Heart left ventricle (tissue), 16 donors: ENCODE measurements at regions not wholly inside any gene's neighbourhood (a gene's known extent, or its start where the extent isn't known, plus 50 kb on each side); places are given as distances from the start of the nearest gene placed in this dataset.
"Not testable (repeated sequence)": the region's sequence is repeated elsewhere in the genome, so short reads cannot be mapped to it uniquely, and the experiment has no call there.

Experiments used
- ATAC-seq, 4 donors: fragments of 200-7000 bp; cut with Tn5 transposase; one replicate each; pipeline ENCODE4 v1.9.1; 2020 to 2022; ENCODE audit warnings: moderate library complexity in 4 of 4, mild to moderate bottlenecking in 3 of 4, moderate number of reproducible peaks in 1 of 4
- DNase-seq, 5 donors: peaks; one replicate each; pipeline ENCODE4 v3.0.0-alpha.2; 2020
- H3K27ac ChIP-seq, 12 donors: fragments of 200-600 bp; sonication (generic) in 4 of 12; one replicate each; pipeline versions ENCODE4 v1.5.0 to v1.8.0; 2016 to 2022; ENCODE audit warnings: mild to moderate bottlenecking in 2 of 12
- H3K27me3 ChIP-seq, 9 donors: fragments of 200-600 bp; sonication (generic) in 2 of 9; one replicate each; pipeline versions ENCODE4 v1.5.1 to v1.8.0; 2016 to 2022; ENCODE audit warnings: mild to moderate bottlenecking in 3 of 9
- H3K36me3 ChIP-seq, 9 donors: fragments of 200-600 bp; sonication (generic) in 2 of 9; one replicate each; pipeline versions ENCODE4 v1.5.0 to v1.8.0; 2018 to 2022; ENCODE audit warnings: mild to moderate bottlenecking in 2 of 9
- H3K4me1 ChIP-seq, 12 donors: fragments of 200-600 bp; sonication (generic) in 4 of 12; one replicate each; pipeline versions ENCODE4 v1.5.0 to v1.8.0; 2016 to 2022; ENCODE audit warnings: mild to moderate bottlenecking in 3 of 12
- H3K4me3 ChIP-seq, 12 donors: fragments of 200-600 bp; sonication (generic) in 4 of 12; one replicate each; pipeline versions ENCODE4 v1.5.0 to v1.8.0; 2017 to 2022; ENCODE audit warnings: mild to moderate bottlenecking in 9 of 12, moderate library complexity in 4 of 12
- H3K9me3 ChIP-seq, 12 donors: fragments of 200-600 bp; sonication (generic) in 4 of 12; one replicate each; pipeline versions ENCODE4 v1.5.0 to v1.8.0; 2016 to 2022; ENCODE audit warnings: mild to moderate bottlenecking in 1 of 12
- CTCF ChIP-seq, 12 donors: fragments of 200-600 bp; sonication (generic) in 4 of 12; IDR thresholded peaks; one replicate each; pipeline versions ENCODE4 v1.5.0 to v1.8.0; 2018 to 2022; ENCODE audit warnings: antibody characterized with exemption in 12 of 12, mild to moderate bottlenecking in 5 of 12
- POLR2A ChIP-seq, 2 donors: fragments of 450-650 bp; IDR thresholded peaks; one replicate each; pipeline ENCODE4 v1.6.1; 2017; ENCODE audit warnings: antibody characterized with exemption in 2 of 2, mild to moderate bottlenecking in 2 of 2, moderate library complexity in 2 of 2
- WGBS, 4 donors: extraction: QIAGEN DNeasy Blood & Tissue Kit in 2 of 4; methylation state at CpG; one replicate each; pipeline versions ENCODE4 v1.1.5 to v1.1.7; 2013 to 2018; 5-methylcytosine and 5-hydroxymethylcytosine counted together
- intact Hi-C, 10 donors: fragments of 100-400 bp; cut with DNase I; formaldehyde crosslinking; loops; one replicate each; pipeline versions ENCODE4 v1.11.1 to v1.14.2; 2022
- donor health status: ischemic (EF 13 %, LVEDD 7.1; RV severe dilation, severe dysfunction).
- donor health status: healthy with polysubstance abuse.
- donor health status: DM: no; HTN: yes; CAD: no.
- donor health status: DM: no; HTN: no; CAD: no.
- donor health status: ischemic (EF 25% LVEDD 6.9; RV normal size, moderate dysfunction).
- donor health status: ischemic (EF 25% LVEDD 5.7; RV mildly dilated, moderate dysfunction).
- donor health status: healthy.
- donor health status: DM: yes; HTN: yes; CAD: no.
- donor health status: ischemic (EF 35%, LVEDD 5.7; RV mildly dilated, moderate dysfunction).
- donor health status: nonischemic (EF 11% LVEDD 7.7; RV severe dilation, severe dysfunction).
- donor health status: DM: yes; HTN: yes; CAD: no.
- donor health status: PGD.
- donor health status: ischemic (EF 29% LVEDD 5.4; RV normal size, mild dysfunction).
- donor health status: nonischemic (EF 23%, LVEDD 6.1; RV moderate dilation, normal function).

- H3K27ac ChIP-seq, result no peak overlapping the region
- intact Hi-C loops, result no loop called here
- no peak for TF ChIP-seq CTCF (IDR thresholded peaks at IDR 0.05)
- no peak for TF ChIP-seq POLR2A (IDR thresholded peaks at IDR 0.05)
- 61 to 81% (median 76%) methylated on average over 8 of the region's 8 CpGs for WGBS, 4 donors
- H3K27me3 ChIP-seq, result peaks cover 0 to 2% (median 0%) of the 10 kb centered on the region in 9 donors
- peaks cover 0 to 3% (median 0%) of the 10 kb centered on the region in 12 donors for H3K9me3 ChIP-seq
- DNase-seq (no peak), ATAC-seq (no peak)
- H3K4me1 ChIP-seq, result no peaks in the 10 kb centered on the region
- H3K36me3 ChIP-seq, result no peaks in the 10 kb centered on the region
- no peak overlapping the region for H3K4me3 ChIP-seq
Measured at GRCh38 chr5:179457612-179458011, 92.7 kb upstream of the RUFY1 start.

GRCh38 chr5:179456075-179456474, 94.3 kb upstream of the RUFY1 start:
- H3K4me3 ChIP-seq, intact Hi-C loops, H3K4me1 ChIP-seq, H3K9me3 ChIP-seq, ATAC-seq, DNase-seq, H3K27ac ChIP-seq, H3K36me3 ChIP-seq, H3K27me3 ChIP-seq: not testable (repeated sequence)
- 80 to 93% (median 84%) methylated on average over 4 to 14 of the region's 15 CpGs for WGBS, 4 donors

- Histone ChIP-seq H3K4me3 (no peak overlapping the region), H3K27me3 (peaks cover 0 to 2% (median 0%) of the 10 kb centered on the region in 9 donors), H3K4me1 (no peaks in the 10 kb centered on the region), H3K9me3 (peaks cover 0 to 3% (median 0%) of the 10 kb centered on the region in 12 donors), H3K36me3 (no peaks in the 10 kb centered on the region), H3K27ac (no peak overlapping the region)
- TF ChIP-seq CTCF (IDR thresholded peaks at IDR 0.05) (no peak), POLR2A (IDR thresholded peaks at IDR 0.05) (no peak)
- no peak for DNase-seq
- intact Hi-C loops, result no loop called here
- WGBS, 4 donors, result 88 to 92% (median 91%) methylated on average over 15 of the region's 15 CpGs
- no peak for ATAC-seq
Measured at GRCh38 chr5:179455320-179455719, 95.0 kb upstream of the RUFY1 start.

- H3K4me3 ChIP-seq, result no peak overlapping the region
- TF ChIP-seq POLR2A (IDR thresholded peaks at IDR 0.05) (no peak), CTCF (IDR thresholded peaks at IDR 0.05) (no peak)
- no peaks in the 10 kb centered on the region for H3K36me3 ChIP-seq
- ATAC-seq (no peak), DNase-seq (no peak)
- H3K27ac ChIP-seq, result no peak overlapping the region
- peaks cover 0 to 3% (median 0%) of the 10 kb centered on the region in 12 donors for H3K9me3 ChIP-seq
- peaks cover 0 to 2% (median 0%) of the 10 kb centered on the region in 9 donors for H3K27me3 ChIP-seq
- no peaks in the 10 kb centered on the region for H3K4me1 ChIP-seq
- WGBS, 4 donors, result 64 to 73% (median 68%) methylated on average over 9 of the region's 9 CpGs
- intact Hi-C loops, result no loop called here
Measured at GRCh38 chr5:179454356-179454755, 96.0 kb upstream of the RUFY1 start.

- WGBS, 4 donors, result 75 to 86% (median 78%) methylated on average over 7 of the region's 7 CpGs
- no peak for ATAC-seq
- no peak overlapping the region for H3K27ac ChIP-seq
- no peaks in the 10 kb centered on the region for H3K4me1 ChIP-seq
- H3K27me3 ChIP-seq, result peaks cover 0 to 2% (median 0%) of the 10 kb centered on the region in 9 donors
- peaks cover 0 to 3% (median 0%) of the 10 kb centered on the region in 12 donors for H3K9me3 ChIP-seq
- H3K4me3 ChIP-seq, result no peak overlapping the region
- intact Hi-C loops, result no loop called here
- no peak for DNase-seq
- H3K36me3 ChIP-seq, result no peaks in the 10 kb centered on the region
- TF ChIP-seq CTCF (IDR thresholded peaks at IDR 0.05) (no peak), POLR2A (IDR thresholded peaks at IDR 0.05) (no peak)
Measured at GRCh38 chr5:179453616-179454015, 96.7 kb upstream of the RUFY1 start.
